Epithelial cell of esophagus (primary cell): ENCODE measurements at regions not wholly inside any gene's neighbourhood (a gene's known extent, or its start where the extent isn't known, plus 50 kb on each side); places are given as distances from the start of the nearest gene placed in this dataset.
"Not testable (repeated sequence)": the region's sequence is repeated elsewhere in the genome, so short reads cannot be mapped to it uniquely, and the experiment has no call there.

Experiments
- DNase-seq: peaks from one replicate; pipeline ENCODE4 v3.0.0; 2010; ENCODE audit warnings: low read depth
- H3K4me3 ChIP-seq: 2 replicates; pipeline ENCODE4 v1.5.1; 2011; ENCODE audit warnings: mild to moderate bottlenecking, low read length, control low read depth
- CTCF ChIP-seq: IDR thresholded peaks from 2 replicates; pipeline ENCODE4 v1.5.1; 2011; ENCODE audit warnings: low read depth, mild to moderate bottlenecking, low read length, control low read depth, inconsistent platforms; ENCODE audit not compliant: insufficient read depth; ENCODE audit errors: missing control alignments

- no peak overlapping the region for H3K4me3 ChIP-seq
- no peak for DNase-seq
- TF ChIP-seq CTCF, result no peak
Measured at GRCh38 chr6:6741264-6741663, 152.7 kb downstream of the LY86 start.

- no peak for DNase-seq
- no peak overlapping the region for H3K4me3 ChIP-seq
- no peak for TF ChIP-seq CTCF
Measured at GRCh38 chr6:6742535-6742934, 154.0 kb downstream of the LY86 start.

GRCh38 chr6:6744551-6744950, 156.0 kb downstream of the LY86 start:
- H3K4me3 ChIP-seq, result no peak overlapping the region

GRCh38 chr6:6745637-6746332, 157.3 kb downstream of the LY86 start:
- H3K4me3 ChIP-seq, result not testable (repeated sequence)

More at GRCh38 chr6:6744551-6744950, 156.0 kb downstream of the LY86 start:
- no peak for DNase-seq
- no peak for TF ChIP-seq CTCF

GRCh38 chr6:6746333-6746969, 157.9 kb downstream of the LY86 start:
- no peak overlapping the region for H3K4me3 ChIP-seq
- TF ChIP-seq CTCF, result no peak
- peak; percentile 16 for DNase-seq

More at GRCh38 chr6:6745637-6746332, 157.3 kb downstream of the LY86 start:
- not testable (repeated sequence) for DNase-seq

DNA sequence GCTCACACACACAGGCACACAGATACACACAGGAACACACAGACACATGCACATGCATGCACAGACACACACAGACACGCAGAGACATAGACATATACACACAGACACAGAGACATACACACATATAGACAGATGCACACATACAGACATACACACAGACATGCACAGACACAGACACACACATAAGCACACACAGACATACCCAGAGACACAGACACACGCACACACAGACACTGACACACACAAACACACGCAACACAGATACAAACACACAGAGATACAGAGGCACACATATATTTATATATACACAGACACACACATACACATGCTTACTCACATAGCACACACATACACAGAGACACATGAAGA, 158.4 kb downstream of the LY86 start:
- no peak overlapping the region for H3K4me3 ChIP-seq
- no peak for TF ChIP-seq CTCF
- no peak for DNase-seq

DNA sequence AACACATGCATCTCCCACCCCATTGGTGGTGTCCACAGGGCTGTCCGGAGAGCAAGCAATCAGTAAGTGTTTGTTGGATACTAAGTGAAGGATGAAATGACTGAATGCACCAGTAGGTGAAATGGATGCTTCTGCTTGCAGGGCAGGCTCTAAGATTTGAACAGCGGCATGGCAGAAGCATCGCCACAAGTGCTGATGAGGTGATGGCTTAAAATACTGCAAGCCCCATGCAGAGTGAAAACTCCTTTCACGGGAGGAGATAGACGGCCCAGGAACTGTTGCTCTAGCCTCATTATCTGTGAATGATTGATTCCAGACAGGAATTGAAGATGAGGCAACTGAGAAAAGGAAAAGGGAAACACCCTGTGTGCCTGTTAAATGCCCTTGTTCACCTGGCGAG, 158.9 kb downstream of the LY86 start:
- no peak for DNase-seq
- no peak overlapping the region for H3K4me3 ChIP-seq
- TF ChIP-seq CTCF, result no peak
